Stimulated activated CD8-positive, alpha-beta memory T cell treated with anti-CD3 and anti-CD28 coated beads, Interleukin-7, amount 100 ng/mL, for 4 hours (primary cell): ENCODE measurements at regions not wholly inside any gene's neighbourhood (a gene's known extent, or its start where the extent isn't known, plus 50 kb on each side); places are given as distances from the start of the nearest gene placed in this dataset.
"Not testable (repeated sequence)": the region's sequence is repeated elsewhere in the genome, so short reads cannot be mapped to it uniquely, and the experiment has no call there.

Source experiments
- DNase-seq, 2 donors: peaks; one replicate each; pipeline ENCODE4 v3.0.0-alpha.2; 2020; ENCODE audit warnings: low read depth in 2 of 2

DNA sequence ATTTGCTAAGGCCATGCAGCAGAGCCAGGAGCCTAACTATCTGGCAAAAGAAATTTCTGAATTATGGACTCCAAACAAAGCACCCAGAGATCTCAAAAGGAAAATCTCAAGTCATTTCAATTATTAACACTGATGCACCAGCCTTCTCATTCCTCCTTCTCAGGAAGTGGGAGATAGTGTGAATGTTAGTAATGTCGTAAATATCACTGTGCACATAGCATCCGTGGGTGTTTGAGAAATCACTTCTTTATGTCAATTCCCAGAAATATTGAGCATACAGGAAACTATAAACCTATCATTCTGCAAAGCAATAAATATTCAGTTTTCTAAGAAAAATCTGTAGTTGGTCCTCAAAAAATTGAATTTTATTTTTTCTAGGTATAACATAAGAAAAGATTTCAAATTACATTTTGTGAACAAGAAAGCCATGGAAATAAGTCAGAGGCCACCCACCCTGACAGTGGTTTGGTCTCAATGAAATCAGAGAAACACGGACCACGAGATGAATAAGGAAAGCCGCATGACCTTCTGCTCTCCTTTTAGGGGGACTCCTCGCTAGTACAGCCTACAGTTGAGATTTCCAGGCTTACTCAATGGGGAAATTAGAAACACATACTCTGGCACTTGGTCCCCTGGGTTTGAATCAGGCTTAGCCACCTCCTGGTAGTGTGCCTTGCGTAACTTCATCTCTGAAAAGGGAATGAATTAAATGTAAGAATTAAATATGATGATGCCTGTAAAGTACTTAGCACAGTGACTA lies 120.6 kb downstream of the DIRAS2 start:
- no peak for DNase-seq

DNA sequence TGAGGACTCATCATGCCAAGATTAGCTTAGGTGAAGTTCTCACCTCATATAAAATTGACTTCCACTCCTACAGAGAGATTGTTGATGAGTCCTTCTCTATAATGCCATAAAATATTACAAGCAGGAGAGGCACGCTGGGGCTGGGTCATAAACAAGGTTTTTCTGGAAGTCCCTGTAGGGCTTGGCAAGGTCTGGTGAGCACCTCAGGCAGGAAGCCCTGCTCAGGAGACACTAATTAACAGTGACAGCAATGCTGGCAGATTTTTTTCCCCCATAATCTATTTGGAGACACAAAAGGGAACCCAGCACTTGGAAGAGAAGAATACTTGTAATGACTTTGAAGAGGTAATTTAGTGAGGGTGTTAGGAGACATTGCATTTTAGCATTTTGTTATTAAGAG lies 118.7 kb downstream of the DIRAS2 start:
- no peak for DNase-seq

DNA sequence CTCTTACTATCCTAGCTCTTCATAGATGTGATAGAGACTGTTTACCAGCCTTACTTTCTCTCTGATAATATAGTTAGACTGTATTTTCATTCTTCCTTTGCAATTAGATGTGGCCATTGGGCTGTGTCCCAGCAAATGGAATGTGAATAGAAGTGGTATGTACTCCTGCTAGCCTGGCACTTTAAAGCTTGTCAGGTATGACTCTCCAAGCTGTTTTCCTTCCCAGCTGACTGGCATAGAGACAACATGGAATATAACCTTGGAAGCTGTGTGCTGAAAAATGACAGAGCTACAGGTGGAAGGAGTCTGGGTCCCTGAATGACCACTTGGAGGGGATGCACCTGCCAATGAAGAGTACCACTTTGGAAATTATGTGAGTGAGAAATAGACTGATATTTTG lies 116.2 kb downstream of the DIRAS2 start:
- no peak for DNase-seq

DNA sequence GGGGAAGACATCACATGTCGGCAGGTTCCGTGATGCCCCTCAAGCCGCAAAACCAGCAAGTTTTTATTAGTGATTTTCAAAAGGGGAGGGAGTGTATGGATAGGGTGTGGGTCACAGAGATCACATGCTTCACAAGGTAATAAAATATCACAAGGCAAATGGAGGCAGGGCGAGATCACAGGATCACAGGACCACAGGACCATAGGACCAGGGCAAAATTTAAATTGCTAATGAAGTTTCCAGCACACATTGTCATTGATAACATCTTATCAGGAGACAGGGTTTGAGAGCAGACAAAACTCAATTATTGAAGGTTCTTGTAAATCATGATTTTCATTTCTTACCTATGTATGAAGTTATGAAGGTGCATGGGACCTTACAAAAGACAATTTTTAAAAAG lies 106.5 kb downstream of the DIRAS2 start:
- not testable (repeated sequence) for DNase-seq

DNA sequence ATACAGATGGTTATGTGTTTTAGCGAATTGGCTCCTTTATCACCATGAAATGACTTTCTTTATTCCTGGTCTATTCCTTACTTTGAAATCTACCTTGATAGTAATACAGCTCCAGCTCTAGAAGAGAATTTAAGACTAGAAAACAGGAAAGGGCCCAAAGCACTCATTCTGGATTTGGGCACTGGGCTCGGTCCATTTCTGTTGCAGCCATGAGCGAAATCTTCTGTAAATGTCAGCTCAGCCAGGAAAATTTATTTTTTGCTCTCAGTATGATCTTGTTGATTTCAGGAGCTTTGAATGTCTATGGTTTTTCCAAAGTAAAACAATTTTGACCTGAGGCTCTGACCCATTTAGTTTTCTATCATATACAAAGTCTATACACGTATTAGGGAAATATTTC lies 104.1 kb downstream of the DIRAS2 start:
- no peak for DNase-seq

DNA sequence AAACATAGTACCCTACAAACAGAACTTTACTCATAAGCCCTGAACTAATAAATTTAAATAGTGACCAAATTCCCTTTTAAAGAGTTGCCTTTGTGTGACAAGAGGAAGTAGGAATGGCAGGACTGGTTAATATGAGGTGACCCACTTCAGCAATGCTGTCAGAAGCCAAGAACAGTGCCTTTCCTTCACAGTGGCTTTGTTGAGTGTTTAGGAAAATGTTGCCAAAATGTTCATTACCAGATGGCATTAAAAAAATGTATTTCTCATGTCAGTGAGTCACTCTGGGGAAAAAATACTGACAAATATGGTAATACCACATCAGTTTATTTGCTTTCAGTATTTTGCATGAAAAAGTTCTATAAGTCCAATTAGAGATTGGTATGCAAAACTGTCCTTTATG lies 103.3 kb downstream of the DIRAS2 start:
- no peak for DNase-seq

DNA sequence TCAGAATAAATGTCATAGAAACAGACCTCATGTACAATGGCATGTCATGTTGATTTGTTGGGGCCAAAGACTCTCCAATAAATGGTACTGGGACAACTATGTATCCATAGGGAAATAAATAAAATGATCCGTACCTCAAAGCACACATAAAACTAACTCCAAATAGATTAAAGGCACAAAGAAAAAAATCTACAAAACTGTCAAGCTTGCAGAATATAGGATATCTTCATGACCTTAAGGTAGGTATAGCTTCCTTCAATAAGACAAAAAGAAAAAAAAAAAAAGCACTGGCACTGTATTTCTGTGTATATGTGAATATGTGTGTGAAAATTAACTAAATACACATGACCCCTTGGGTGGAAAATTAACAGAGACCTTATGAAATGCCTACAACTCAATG lies 101.9 kb downstream of the DIRAS2 start:
- DNase-seq: no peak

DNA sequence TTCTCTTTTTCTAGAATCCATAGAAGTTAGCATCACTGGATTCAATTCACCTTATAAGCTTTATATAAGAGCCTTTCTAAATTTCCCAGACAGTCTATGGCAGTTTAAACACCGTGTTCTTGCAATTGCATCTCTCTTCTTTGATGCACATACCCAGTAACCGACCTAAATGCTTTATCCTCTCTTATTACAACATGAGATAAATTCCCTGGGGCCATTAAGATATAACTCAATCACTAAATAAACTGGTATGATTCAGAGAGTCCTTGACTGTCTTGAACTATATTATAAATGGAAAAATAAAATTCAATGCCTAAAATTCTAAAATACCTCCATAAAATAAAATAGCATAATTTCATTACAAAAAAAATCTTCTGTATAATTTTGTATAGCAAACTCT lies 98.1 kb downstream of the DIRAS2 start:
- DNase-seq: no peak

DNA sequence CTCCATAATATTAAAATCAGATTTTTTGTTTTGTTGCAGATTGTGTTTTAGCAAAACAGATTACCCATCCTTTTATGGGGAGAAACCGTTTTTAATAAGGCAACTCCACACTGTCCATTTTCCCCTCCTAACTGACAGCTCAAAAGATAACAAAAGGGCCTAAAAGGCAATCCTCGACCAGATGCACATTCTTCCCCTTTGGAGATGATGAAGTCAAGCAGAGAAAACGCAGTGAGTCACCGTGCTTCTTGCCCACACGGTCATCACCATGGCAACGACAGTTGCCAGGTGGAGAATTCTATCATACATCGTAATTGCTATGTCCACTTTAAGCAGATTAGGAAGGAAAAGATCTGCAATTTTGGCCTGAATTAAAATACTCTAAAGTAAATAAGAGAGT lies 96.4 kb downstream of the DIRAS2 start:
- DNase-seq: no peak

DNA sequence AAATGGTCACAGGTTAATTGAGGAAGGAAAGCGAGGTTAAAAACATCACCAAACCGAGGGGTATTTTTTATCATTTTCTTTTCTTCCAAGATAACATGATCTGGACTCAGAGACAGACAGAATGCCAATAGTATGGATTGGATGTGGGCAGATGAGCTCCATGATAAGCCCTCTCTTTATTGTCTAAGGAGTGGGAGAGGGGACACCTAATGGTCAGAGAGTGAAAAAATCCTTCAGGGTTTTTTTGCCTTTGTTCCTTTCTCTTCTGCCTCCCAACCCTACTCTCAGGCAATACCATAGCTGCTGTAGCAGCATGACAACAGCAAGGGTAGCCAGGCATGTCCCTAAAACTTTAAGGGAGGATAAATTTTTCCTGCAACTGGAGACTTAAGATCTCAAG lies 94.7 kb downstream of the DIRAS2 start:
- no peak for DNase-seq

DNA sequence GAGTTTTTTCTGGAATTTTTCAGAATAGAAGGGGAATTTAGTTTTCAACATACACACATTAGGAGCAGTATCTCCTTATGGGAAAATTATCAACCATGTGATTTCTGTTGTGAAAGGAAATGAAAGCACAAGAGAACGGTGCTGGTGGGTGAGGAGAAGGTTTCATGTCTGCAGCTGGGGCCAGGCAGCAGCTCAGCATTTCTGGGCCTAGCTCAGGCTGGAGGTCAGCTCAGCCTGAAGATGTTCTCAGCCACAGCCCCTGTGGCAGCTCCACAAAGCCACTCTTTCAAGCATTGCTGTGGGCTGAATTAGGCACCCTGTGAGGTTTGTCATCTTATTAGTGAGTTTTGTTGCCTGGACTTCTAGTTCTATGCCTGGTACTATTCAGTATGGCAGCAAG lies 90.3 kb downstream of the DIRAS2 start:
- no peak for DNase-seq

DNA sequence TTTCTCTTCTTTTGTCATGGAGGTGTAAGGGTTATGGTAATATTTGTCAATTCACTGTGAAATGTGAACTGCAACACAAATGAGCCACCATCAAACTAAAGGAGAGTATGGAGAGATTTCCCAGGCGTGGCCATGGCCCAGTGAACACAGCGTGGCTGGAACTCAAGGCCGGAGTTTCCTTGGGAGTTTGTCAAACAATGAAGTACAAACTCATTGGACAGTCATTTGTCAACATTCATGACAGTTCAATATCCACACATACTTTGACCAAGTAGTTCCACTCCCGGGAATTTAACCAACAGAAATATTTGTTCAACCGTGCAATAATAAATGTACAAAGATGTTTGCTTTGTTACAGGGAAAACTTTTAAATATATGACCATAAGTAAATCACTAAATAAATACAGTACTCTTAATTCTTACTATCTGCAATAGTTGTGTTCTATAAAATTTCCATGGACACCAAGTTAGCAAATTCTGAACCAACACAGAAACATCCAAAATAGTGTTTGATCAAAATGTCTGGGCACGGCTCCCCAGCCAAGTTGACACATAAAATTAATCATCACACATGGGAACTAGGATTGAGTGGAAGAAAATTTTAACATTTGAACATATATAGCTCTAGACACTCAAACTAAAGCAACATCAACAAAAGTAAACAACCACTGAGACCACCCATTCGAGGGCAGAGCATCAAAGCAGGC lies 87.1 kb downstream of the DIRAS2 start:
- no peak for DNase-seq

DNA sequence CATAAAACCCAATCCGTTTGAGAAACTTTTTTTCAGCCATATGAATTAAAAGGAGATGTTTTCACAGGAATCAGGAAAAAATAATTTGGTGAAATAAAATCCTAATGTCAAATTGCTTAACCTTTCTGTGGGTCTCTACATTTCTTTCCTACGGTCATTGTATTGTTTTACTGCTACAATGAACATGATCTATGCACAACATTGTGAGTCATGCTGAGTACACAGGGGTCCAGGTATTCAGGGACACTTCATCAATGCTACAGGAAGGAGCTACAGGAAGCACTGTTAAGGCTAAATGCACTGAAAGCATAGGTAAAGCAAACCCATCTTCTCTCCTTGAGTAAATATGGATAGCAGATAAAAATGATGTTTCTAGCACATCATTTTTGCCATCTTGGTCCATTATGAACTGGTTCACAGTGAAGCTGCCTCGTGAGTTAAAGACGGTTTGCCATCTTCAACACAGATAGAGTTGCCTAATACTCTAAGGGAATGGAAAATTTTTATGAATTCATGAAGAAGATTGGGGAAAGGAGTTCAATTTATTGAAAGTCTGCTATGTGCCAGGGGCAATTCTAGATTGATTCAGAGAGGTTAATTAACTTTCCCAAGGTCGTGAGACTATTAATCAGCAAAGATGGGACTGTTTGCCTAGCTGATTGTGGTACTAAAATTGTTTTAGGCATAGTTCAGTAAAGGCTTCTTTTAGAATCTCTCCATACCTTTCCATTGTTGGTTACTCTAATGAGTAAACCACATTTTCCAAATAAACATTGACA lies 85.5 kb downstream of the DIRAS2 start:
- no peak for DNase-seq

DNA sequence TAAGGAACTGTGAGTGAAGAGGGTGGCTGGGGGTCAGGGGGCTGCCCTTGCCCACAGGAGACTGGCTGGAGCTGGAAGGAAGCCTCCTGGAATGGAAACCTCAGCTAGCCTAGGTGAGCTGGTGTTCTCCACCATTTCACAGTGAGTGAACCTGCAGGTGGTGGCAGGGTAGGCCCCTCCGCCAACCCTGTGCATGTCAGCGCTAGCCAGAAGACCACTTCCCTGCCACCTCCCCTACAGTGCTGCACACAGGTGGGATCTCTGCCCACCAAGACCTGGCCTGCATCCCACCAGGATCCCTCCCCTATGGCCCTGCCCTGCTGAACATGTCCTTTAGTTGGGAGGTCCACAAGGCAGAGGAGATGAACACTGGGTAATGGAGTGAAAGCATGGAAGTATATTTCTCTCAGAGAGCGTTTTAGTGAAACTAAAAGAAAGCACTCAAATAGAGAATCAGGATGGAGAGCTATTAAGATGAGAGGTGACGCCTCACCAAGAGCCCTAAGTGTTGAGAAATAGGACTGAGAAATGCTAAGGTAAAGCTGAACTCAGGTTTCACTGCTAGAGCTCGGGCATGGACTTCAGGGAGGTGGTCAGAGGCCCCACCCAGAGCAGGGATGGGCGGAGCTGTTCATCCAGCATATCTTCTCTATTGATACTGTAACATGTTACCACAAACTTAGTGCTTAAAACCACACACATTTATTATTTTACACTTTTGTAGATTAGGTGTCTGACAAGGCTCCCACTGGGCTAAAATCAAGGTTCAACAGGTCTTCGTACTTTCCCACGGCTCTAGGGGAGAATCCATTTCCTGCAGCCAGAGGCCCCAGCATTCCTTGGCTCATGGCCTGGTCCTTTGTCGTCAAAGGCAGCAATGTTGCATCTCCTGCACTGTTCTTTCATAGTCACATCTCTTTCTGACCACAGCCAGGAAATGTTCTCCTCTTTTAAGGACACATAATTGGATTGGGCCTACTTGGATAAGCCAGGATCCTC lies 83.2 kb downstream of the DIRAS2 start:
- no peak for DNase-seq
